GM18909 (cell line): ENCODE measurements at regions not wholly inside any gene's neighbourhood (a gene's known extent, or its start where the extent isn't known, plus 50 kb on each side); places are given as distances from the start of the nearest gene placed in this dataset.

Experiments
- ATAC-seq: cut with Tn5 transposase; IDR thresholded peaks from one replicate; pipeline ENCODE4 v1.9.1; 2021; ENCODE audit warnings: mild to moderate bottlenecking; ENCODE audit not compliant: unreplicated experiment, poor library complexity

DNA sequence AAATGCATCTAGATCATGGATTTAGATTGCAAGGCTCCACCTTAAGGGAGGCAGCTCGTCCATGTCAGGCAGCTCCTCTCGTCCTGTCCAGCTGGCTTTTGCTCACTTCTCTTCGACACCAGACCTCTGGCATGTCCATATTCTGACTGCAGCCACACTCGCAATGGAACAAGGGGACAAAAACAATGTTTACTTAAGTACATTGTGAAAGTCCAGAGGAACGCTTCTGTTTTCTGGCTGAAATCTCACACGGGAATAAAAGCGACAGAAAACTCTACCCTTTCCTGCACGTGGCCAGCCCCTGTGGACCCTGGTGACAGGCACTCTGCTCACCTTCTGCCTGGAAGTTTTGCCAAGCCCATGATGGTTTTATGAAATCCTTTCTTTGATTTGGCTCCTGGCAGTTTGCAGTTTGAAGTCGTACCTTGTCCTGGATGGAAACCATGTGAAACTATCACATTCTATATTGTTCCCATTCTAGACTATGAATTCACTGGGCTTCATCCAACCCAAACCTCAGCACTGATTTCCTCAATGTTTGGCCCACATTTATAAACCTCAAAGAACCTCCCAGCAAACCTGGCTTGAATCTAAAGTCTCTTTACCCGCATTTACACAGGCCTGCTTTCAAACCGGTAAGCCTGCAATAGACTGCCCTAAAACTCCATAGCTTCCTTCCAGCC, 134.3 kb upstream of the PIEZO2 start:
- no peak for ATAC-seq

DNA sequence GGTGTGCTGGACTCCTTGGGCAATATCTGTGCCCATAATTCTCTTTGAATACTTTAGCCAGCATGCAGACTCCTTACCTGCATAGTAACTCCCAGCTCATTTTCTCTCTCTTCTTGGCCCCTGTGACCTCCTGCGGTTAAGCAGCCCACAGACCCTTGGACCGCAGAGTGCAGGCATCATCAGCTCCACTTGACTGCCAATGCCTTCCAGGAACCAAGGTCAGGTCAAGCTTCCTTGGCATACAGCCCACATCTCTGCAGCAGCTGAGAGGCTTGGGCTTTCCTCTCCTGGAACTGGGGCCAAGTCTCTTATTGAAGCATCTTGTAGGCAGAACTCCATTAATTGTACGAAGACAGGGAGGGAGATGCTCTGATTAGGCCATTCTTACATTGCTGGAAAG, 130.1 kb upstream of the PIEZO2 start:
- no peak for ATAC-seq

- no peak for ATAC-seq
These were observed 127.3 kb upstream of the PIEZO2 start for GRCh38 chr18:11276678-11277077.

- no peak for ATAC-seq
These were observed 124.9 kb upstream of the PIEZO2 start for GRCh38 chr18:11274144-11274794.

DNA sequence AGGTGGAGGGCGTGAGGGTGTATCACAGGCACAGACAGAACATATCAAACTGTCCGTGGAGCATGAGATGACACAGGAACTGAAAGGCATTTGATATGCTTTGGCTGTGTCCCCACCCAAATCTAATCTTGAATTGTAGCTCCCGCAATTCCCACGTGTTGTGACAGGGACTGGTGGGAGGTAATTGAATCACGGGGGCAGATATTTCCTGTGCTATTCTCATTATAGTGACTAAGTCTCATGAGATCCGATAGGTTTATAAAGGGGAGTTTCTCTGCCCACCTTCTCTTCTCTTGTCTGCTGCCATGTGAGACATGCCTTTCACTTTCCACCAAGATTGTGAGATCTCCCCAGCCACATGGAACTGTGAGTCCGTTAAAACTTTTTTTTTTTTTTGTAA, 123.1 kb upstream of the PIEZO2 start:
- ATAC-seq = no peak

DNA sequence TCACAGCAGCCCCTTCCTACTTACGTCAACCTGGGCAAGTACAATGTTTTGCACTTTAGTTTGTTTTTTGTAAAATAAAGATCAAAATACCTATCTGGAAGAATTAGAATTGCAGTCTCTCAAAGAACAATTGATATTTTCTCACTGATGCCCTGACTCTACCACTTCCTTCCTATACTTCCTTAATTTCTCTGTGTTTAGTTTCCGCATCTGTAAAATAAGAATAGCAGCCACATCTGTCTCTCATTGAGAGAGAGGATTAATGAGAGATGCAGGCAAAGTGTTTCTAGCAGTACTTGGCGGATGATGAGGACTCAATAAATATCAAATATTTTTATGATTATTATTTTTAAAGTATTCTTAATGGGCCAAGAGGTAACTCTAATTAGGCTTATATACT, 122.6 kb upstream of the PIEZO2 start:
- ATAC-seq = no peak

DNA sequence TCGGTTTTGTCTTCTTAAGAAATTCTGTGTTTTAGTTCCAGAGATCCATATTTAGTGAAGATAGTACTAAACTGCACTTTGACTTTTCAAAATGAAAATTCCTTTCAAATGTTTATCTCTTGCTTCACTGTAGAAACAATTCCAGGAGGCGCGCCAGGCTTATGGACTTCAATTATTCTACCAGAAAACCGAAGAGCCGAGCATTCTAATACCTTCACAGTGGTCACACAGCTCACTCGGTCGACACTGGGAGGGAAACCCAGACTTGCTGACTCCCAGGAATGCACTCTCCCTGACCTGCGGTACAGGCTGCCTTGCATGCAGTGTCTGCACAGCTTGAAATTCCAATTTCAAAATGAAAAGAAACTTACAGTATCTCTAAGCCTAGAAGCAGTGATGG, 119.9 kb upstream of the PIEZO2 start:
- ATAC-seq = no peak

- ATAC-seq = no peak
These were observed 119.4 kb upstream of the PIEZO2 start for GRCh38 chr18:11268741-11269233.

GRCh38 chr18:11268153-11268552, 118.8 kb upstream of the PIEZO2 start:
- ATAC-seq = no peak

- no peak for ATAC-seq
These were observed 117.6 kb upstream of the PIEZO2 start for GRCh38 chr18:11266781-11267480.

- no peak for ATAC-seq
These were observed 112.1 kb upstream of the PIEZO2 start for GRCh38 chr18:11261486-11261885.

- ATAC-seq = no peak
These were observed 111.6 kb upstream of the PIEZO2 start for GRCh38 chr18:11260961-11261461.

- no peak for ATAC-seq
These were observed 110.2 kb upstream of the PIEZO2 start for GRCh38 chr18:11259469-11260150.

GRCh38 chr18:11258039-11258610, 108.8 kb upstream of the PIEZO2 start:
- no peak for ATAC-seq

GRCh38 chr18:11256251-11256650, 106.9 kb upstream of the PIEZO2 start:
- ATAC-seq = no peak

DNA sequence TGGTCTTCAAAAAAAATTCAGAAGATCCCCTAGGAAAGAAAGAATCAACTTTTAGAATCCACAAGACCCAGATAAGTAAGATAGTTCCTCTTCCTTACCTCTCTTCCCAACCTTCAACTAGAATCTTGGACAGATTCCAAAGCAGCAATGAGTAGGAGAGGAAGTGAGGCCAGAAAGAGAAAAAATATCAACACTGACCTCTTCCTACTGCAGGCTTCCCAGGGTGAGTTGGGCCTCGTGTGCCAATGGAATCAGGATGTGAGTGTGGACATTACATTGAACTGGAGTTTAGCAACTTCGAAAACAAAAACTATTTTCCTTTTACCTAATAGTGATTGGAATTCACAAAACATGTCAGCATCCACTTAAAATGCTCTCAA, 102.5 kb upstream of the PIEZO2 start:
- no peak for ATAC-seq

DNA sequence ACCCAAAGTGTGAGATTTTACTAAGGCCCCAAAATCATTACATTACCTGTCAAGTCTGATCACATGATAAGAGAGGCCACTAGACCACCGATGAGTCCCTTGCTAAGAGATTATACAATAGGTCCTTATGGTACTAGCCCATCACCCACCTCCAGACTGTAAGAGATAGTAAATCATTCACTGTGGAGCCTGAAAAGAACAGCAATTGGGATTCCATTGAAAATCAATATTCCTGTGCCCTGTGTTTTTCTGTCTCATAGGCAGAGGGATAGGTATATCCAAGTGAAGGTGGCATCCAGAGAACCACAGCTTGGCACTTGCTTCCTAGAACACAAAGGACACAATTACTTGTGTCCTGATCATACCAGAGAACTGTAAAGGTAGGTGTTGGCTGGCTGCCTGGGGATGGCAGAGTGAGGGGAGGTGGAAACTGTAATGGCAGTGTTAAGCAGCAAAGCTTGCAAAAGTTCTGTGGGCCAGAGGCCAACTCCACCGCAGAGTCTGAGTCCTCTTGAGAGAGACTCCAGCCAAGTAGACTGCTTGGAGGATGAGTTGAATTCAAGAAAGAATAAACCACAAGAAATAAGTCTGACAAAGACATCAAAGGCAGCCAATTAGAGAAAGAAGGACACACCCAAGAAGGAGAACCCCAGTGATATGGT, 102.0 kb upstream of the PIEZO2 start:
- ATAC-seq = no peak

DNA sequence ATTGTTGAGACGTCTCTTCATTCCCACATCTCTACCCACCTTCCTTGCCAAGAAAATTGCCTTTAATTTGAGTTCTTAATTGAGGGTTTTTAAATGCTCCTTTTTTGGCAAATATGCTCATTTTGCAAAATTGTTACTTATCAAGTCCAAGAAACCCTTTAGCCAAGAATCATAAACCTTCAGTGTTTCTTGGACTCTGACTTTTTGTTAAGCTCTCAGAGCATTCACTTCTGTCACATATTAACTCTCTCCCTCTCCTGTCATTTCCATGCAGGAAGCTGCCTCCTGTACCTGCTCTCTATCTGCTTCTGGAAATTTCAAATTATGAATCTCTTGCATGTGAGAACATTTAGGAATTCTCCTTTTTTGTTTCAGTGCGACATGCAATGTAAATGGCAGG, 100.0 kb upstream of the PIEZO2 start:
- ATAC-seq = no peak

DNA sequence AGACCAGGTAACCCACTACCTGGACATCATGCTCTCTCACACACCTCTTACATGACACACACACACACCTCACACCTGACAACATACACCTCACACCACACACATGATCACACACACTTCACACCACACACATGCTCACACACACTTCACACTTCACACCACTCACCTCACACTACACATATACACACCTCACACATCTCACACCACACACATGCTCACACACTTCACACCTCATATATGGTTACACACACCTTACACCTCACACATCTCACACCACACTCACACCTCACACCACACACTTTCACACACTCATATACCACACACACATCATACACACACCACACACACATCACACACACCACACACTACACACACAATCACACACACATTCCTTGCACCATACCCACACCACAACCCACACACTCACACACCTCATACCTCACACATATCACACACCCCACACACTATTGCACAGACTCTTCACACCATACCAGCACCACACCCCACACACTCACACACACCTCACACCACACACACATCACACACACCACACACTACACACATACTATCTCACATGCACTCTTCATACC, 98.1 kb upstream of the PIEZO2 start:
- ATAC-seq = no peak
